HG03095 (cell line): ENCODE measurements at regions not wholly inside any gene's neighbourhood (a gene's known extent, or its start where the extent isn't known, plus 50 kb on each side); places are given as distances from the start of the nearest gene placed in this dataset.

ENCODE experiments used
- ATAC-seq: cut with Tn5 transposase; IDR thresholded peaks from one replicate; pipeline ENCODE4 v1.9.1; 2021; ENCODE audit warnings: moderate library complexity; ENCODE audit not compliant: unreplicated experiment

GRCh38 chr2:107361751-107362381, 464.8 kb upstream of the RGPD4 start:
- ATAC-seq = no peak

DNA sequence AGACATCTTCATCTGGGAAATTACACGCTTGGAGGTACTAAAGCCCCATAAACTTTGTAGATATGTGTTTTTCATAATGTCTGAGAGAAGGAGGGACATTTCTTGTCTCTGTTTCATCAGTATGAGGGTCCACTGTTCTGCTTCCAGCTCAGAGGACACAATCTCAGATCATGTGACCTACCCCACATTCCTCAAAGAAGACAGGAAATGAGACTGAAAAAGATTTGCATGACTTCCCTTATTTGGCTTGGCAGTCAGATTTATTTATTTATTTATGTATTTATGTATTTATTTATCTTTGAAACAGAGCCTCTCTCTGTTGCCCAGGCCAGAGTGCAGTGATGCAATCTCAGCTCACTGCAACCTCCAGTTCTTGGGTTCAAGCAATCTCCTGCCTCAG, 463.7 kb upstream of the RGPD4 start:
- no peak for ATAC-seq

DNA sequence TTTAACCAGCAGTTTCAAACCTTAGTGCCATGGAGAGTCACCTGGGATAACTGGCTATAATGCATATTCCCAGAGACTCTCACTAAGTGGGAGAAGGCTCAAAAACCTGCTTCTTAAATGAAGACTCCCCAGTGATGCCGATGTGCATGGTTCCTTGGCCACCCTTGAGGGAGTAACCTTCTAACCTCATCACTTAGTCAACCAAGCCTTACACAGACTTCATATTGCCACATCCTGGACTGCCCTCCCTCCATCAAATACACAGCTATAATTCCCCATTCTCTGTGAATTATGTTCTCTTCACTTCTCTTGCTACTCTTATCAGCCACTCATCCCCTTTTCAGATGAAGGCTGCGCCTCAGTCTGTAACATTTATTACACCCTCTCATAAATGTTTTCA, 462.9 kb upstream of the RGPD4 start:
- ATAC-seq = no peak

DNA sequence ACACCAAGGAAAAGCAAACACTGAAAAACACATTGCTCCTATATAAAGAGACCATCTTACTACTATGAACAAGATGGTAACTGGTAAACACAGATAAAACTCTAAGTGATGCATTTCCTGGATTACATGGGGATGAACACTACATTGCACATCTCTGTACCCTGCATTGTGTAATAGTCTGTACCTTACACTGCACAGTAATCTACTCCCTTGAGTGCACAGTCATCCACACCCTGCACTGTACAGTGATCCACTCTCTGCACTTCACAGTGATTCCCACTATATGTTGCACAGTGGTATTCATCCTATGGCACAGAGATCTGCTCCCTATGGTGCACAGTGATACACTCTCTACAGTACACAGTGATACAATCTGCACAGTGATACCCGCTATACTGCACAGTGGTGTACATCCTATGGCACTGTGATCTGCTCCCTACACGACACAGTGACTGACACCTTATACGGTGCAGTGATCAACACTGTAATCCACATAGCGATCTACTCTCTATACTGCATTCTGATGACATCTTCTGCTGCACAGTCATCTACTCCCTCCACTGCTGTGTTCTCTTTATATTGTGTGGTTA, 462.2 kb upstream of the RGPD4 start:
- ATAC-seq = no peak

- no peak for ATAC-seq
These were observed 452.4 kb upstream of the RGPD4 start for GRCh38 chr2:107374249-107374648.

GRCh38 chr2:107376909-107377308, 449.8 kb upstream of the RGPD4 start:
- no peak for ATAC-seq

DNA sequence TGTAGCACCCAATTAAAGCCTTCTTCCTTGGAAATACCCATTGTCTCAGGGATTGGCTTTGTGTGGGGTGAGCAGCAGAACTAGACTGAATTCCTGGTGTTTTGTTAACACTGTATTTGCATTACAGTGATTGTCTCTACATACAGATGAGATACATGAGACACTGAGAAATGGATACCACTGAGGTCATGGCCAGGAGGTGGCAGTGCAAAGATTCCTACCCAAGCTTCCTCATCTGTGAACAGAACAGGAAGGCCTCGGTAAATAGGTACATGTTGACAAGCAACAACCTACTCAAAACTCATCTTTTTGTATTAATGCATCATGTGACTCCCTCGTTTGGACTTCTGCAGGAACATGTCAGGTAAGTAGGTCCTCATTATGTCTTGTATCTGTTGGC, 445.8 kb upstream of the RGPD4 start:
- ATAC-seq = no peak

GRCh38 chr2:107383691-107384090, 443.0 kb upstream of the RGPD4 start:
- ATAC-seq = no peak

- ATAC-seq = no peak
These were observed 442.3 kb upstream of the RGPD4 start for GRCh38 chr2:107384422-107384821.

DNA sequence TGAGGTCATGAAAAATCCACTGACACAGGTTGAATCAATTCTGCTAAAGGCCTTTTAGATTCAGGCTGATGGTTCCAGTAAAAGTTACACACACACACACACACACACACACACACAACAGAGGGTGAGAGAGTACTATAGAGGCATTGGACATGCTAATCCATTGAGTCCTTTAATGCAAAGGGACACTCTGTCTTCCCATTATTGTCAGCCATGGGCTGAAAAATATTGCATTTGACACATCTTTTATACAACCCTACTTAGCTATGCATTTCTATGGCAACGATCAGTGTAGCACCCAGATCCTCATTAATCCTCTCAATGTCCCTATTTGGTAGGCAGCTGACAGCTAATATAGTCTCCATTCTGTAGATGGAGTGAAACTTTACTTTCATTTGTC, 440.8 kb upstream of the RGPD4 start:
- ATAC-seq = no peak

DNA sequence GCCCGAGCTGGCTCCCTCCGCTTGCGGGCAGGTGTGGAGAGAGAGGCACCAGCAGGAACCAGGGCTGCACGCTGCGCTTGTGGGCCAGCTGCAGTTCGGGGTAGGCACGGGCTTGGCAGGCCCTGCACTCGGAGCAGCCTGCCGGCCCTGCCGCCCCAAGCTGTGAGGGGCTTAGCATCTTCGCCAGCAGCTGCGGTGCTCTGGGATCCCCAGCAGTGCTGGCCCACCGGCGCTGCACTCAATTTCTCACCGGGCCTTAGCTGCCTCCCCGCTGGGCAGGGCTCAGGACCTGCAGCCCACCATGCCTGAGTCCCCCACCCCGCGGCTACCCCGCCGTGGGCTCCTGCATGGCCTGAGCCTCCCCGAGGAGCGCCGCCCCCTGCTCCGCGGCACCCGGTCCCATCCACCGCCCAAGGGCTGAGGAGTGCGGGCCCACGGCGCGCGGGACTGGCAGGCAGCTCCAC, 434.4 kb upstream of the RGPD4 start:
- ATAC-seq = no peak

DNA sequence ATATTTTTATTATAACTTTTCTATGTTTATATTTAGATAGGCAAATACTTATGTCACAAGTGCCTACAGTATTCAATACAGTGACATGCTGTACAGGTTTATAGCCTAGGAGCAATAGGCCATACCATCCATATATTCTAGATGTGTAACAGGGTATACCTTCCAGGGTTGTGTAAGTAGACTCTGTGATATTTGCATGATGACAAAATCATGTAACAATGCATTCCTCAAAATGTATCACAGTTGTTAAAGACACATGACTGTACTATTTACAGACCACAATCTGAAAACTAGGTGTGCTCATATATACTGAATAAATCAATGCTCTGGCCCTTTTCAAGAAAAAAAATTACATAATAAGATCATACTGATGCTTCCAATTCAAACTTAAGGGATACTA, 433.2 kb upstream of the RGPD4 start:
- ATAC-seq = no peak

- no peak for ATAC-seq
These were observed 428.0 kb upstream of the RGPD4 start for GRCh38 chr2:107398683-107399082.

DNA sequence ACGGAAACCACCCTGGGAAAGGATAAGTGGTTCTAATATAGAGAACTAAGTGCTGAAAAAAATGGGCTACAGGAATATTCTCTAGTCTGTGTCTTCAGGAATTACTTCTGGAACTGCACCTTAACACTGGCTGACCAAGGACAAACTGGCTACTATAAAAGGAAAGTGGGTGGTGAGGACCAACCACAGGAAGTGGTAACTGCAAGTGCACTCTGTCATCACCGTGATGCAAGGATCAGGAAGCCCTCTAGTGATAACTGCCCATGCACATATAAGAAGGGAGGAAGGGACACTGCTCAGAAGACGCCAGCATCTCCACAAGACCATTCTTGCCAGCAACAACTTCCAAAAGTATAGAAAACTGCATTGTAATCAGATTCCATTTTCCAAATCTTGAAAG, 424.4 kb upstream of the RGPD4 start:
- ATAC-seq = no peak

GRCh38 chr2:107405261-107405660, 421.4 kb upstream of the RGPD4 start:
- ATAC-seq = no peak

DNA sequence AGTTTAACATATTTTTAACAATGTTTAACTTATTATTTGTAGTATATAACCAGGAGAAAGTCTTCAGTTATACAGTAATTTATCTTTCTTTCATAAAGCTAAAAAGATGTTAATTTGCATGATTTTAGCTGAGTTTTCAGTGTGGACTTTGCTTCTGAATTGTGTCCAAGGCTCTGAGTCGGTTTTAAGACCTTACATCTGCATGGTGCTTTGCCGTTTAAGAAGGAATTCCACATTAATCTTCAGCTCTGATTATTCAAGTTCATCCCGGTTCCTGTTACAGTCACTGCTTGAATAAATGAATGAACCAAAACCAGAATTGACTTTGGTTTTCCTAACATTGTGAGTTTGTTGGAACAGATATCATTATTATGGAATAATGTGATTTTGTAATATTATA, 419.7 kb upstream of the RGPD4 start:
- no peak for ATAC-seq

GRCh38 chr2:107407974-107408373, 418.7 kb upstream of the RGPD4 start:
- ATAC-seq = no peak

DNA sequence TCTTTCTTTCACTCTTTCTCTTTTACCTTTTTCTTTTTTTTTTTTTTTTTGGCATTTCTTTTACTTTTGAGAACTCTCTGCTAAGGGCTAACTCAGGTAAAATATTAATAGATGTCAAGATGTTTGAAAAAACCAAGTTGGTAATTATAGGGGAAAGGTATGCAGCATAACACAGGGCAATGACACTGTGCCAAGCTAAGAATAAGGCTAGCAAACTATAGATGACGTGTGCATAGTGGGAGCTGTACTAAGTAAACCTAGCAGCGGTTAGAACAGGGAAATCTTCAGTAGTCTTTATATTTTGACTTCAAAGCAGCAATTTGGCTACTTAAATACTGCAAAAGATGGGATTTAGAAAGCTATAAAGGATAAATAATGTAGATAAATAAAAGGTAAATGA, 415.4 kb upstream of the RGPD4 start:
- ATAC-seq = no peak

- ATAC-seq = no peak
These were observed 414.3 kb upstream of the RGPD4 start for GRCh38 chr2:107412209-107412904.

GRCh38 chr2:107412981-107413380, 413.7 kb upstream of the RGPD4 start:
- no peak for ATAC-seq

DNA sequence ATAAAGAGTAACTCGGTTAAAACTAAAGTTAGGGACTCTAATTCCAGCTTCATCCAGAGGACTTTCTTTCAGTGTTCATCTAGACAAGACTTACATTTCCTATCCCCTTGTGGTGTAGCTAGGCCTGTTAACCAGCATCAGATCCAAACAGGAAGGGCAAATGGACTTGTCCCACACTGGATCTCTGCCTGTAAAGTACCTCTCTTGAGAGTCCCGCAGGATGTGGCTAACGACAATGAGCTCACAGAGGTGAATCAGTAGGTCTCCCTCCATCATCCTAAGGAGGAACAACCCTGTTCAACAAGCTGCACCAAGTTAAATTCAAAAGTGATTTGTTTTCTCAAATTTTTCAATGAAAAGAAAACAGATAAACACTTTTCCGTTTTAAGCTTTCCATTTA, 412.3 kb upstream of the RGPD4 start:
- ATAC-seq = no peak

- ATAC-seq = no peak
These were observed 408.0 kb upstream of the RGPD4 start for GRCh38 chr2:107418708-107419107.
